Thymus (tissue), 11 donors: ENCODE measurements at regions not wholly inside any gene's neighbourhood (a gene's known extent, or its start where the extent isn't known, plus 50 kb on each side); places are given as distances from the start of the nearest gene placed in this dataset.
"Not testable (repeated sequence)": the region's sequence is repeated elsewhere in the genome, so short reads cannot be mapped to it uniquely, and the experiment has no call there.

Experiments used
- DNase-seq, 9 donors: peaks; one replicate each; pipeline ENCODE4 v3.0.0-alpha.2; 2013; ENCODE audit warnings: low spot score in 9 of 9, low read depth in 6 of 9, missing footprints in 1 of 9
- H3K27ac ChIP-seq, 2 donors: one replicate each; pipeline ENCODE4 v1.5.1; 2013; ENCODE audit warnings: control low read depth in 1 of 2, low read depth in 1 of 2, low read length in 1 of 2, mild to moderate bottlenecking in 1 of 2, moderate library complexity in 1 of 2
- H3K27me3 ChIP-seq, 2 donors: one replicate each; pipeline ENCODE4 v1.5.1; 2013; ENCODE audit warnings: low read length in 1 of 2; ENCODE audit not compliant: control insufficient read depth in 2 of 2, insufficient read depth in 1 of 2
- H3K36me3 ChIP-seq, 2 donors: one replicate each; pipeline ENCODE4 v1.5.1; 2013; ENCODE audit warnings: low read length in 1 of 2, mild to moderate bottlenecking in 1 of 2, moderate library complexity in 1 of 2; ENCODE audit not compliant: control insufficient read depth in 2 of 2, insufficient read depth in 2 of 2
- H3K4me1 ChIP-seq, 2 donors: one replicate each; pipeline ENCODE4 v1.5.1; 2013; ENCODE audit warnings: low read length in 2 of 2; ENCODE audit not compliant: control insufficient read depth in 2 of 2, insufficient read depth in 2 of 2
- H3K4me3 ChIP-seq, 2 donors: one replicate each; pipeline ENCODE4 v1.5.1; 2013; ENCODE audit warnings: low read length in 2 of 2, control low read depth in 1 of 2, mild to moderate bottlenecking in 1 of 2
- H3K9me3 ChIP-seq, 2 donors: one replicate each; pipeline ENCODE4 v1.5.1; 2013; ENCODE audit warnings: low read length in 1 of 2, mild to moderate bottlenecking in 1 of 2; ENCODE audit not compliant: control insufficient read depth in 2 of 2, insufficient read depth in 1 of 2
- WGBS: extraction: QIAGEN DNeasy Blood & Tissue Kit; methylation state at CpG from one replicate; pipeline ENCODE4 v1.1.7; 2013; 5-methylcytosine and 5-hydroxymethylcytosine counted together
- donor health status: healthy.

- no peaks in the 10 kb centered on the region for H3K36me3 ChIP-seq
- DNase-seq: peak in 3 of 9 donors; percentile 1 to 45 (median 10)
- no peaks in the 10 kb centered on the region for H3K4me1 ChIP-seq
- WGBS: 28% methylated on average over 1 of the region's 1 CpG
- H3K27me3 ChIP-seq: no peaks in the 10 kb centered on the region
- H3K9me3 ChIP-seq: no peaks in the 10 kb centered on the region
- no peak overlapping the region for H3K27ac ChIP-seq
- no peak overlapping the region for H3K4me3 ChIP-seq
Observed at GRCh38 chrX:148282504-148282903, 217.9 kb upstream of the AFF2 start.

GRCh38 chrX:148284056-148284455 lies 216.4 kb upstream of the AFF2 start:
- no peaks in the 10 kb centered on the region for H3K4me1 ChIP-seq
- H3K27me3 ChIP-seq: no peaks in the 10 kb centered on the region
- WGBS: 86% methylated on average over 1 of the region's 1 CpG
- no peaks in the 10 kb centered on the region for H3K9me3 ChIP-seq
- no peak overlapping the region for H3K4me3 ChIP-seq
- no peak overlapping the region for H3K27ac ChIP-seq
- DNase-seq: no peak
- H3K36me3 ChIP-seq: no peaks in the 10 kb centered on the region

GRCh38 chrX:148284821-148285220 lies 215.6 kb upstream of the AFF2 start:
- H3K9me3 ChIP-seq: no peaks in the 10 kb centered on the region
- H3K4me3 ChIP-seq: no peak overlapping the region
- H3K27me3 ChIP-seq: no peaks in the 10 kb centered on the region
- no peak overlapping the region for H3K27ac ChIP-seq
- DNase-seq: no peak
- WGBS: 92% methylated on average over 2 of the region's 2 CpGs
- no peaks in the 10 kb centered on the region for H3K4me1 ChIP-seq
- no peaks in the 10 kb centered on the region for H3K36me3 ChIP-seq

GRCh38 chrX:148288451-148288850 lies 212.0 kb upstream of the AFF2 start:
- no peak for DNase-seq
- Histone ChIP-seq H3K27me3 (no peaks in the 10 kb centered on the region), H3K4me3 (no peak overlapping the region), H3K36me3 (no peaks in the 10 kb centered on the region), H3K9me3 (no peaks in the 10 kb centered on the region), H3K4me1 (no peaks in the 10 kb centered on the region), H3K27ac (no peak overlapping the region)
- WGBS: 99% methylated on average over 3 of the region's 3 CpGs

- no peaks in the 10 kb centered on the region for H3K36me3 ChIP-seq
- 97% methylated on average over 2 of the region's 2 CpGs for WGBS
Observed at GRCh38 chrX:148290041-148290440, 210.4 kb upstream of the AFF2 start.

GRCh38 chrX:148290931-148291330 lies 209.5 kb upstream of the AFF2 start:
- WGBS: 68% methylated on average over 1 of the region's 1 CpG
- no peaks in the 10 kb centered on the region for H3K27me3 ChIP-seq
- H3K4me1 ChIP-seq: no peaks in the 10 kb centered on the region
- H3K36me3 ChIP-seq: no peaks in the 10 kb centered on the region
- no peaks in the 10 kb centered on the region for H3K9me3 ChIP-seq
- H3K27ac ChIP-seq: no peak overlapping the region
- H3K4me3 ChIP-seq: no peak overlapping the region
- no peak for DNase-seq

More at GRCh38 chrX:148290041-148290440, 210.4 kb upstream of the AFF2 start:
- Histone ChIP-seq H3K4me3 (no peak overlapping the region), H3K9me3 (no peaks in the 10 kb centered on the region), H3K4me1 (no peaks in the 10 kb centered on the region), H3K27ac (no peak overlapping the region), H3K27me3 (no peaks in the 10 kb centered on the region)
- DNase-seq: no peak

- Histone ChIP-seq H3K9me3 (no peaks in the 10 kb centered on the region), H3K4me1 (no peaks in the 10 kb centered on the region), H3K27ac (no peak overlapping the region), H3K36me3 (no peaks in the 10 kb centered on the region), H3K27me3 (no peaks in the 10 kb centered on the region), H3K4me3 (no peak overlapping the region)
- 93% methylated on average over 2 of the region's 2 CpGs for WGBS
- DNase-seq: no peak
Observed at GRCh38 chrX:148298737-148299136, 201.7 kb upstream of the AFF2 start.

- not testable (repeated sequence) for H3K4me1 ChIP-seq, H3K36me3 ChIP-seq, H3K4me3 ChIP-seq, H3K9me3 ChIP-seq, DNase-seq, H3K27me3 ChIP-seq, H3K27ac ChIP-seq
- WGBS: 97% methylated on average over 9 of the region's 9 CpGs
Observed at GRCh38 chrX:148305214-148305613, 195.2 kb upstream of the AFF2 start.

- no peak overlapping the region for H3K4me3 ChIP-seq
- H3K36me3 ChIP-seq: no peaks in the 10 kb centered on the region
- no peak overlapping the region for H3K27ac ChIP-seq
- no peaks in the 10 kb centered on the region for H3K27me3 ChIP-seq
- no peaks in the 10 kb centered on the region for H3K9me3 ChIP-seq
- peaks cover 20 to 26% of the 10 kb centered on the region in 2 donors for H3K4me1 ChIP-seq
- DNase-seq: no peak
- 99% methylated on average over 3 of the region's 3 CpGs for WGBS
Observed at GRCh38 chrX:148309413-148309812, 191.0 kb upstream of the AFF2 start.
